Common myeloid progenitor, CD34-positive (primary cell): ENCODE measurements at regions not wholly inside any gene's neighbourhood (a gene's known extent, or its start where the extent isn't known, plus 50 kb on each side); places are given as distances from the start of the nearest gene placed in this dataset.

Source experiments
- CTCF ChIA-PET: fragments of 350-600 bp; sonication (Branson Sonifier 250); formaldehyde crosslinking; loops from one replicate; lab custom pipeline; 2021; ENCODE audit warnings: antibody characterized with exemption; lab: Charles Lee
- POLR2A ChIA-PET: fragments of 350-600 bp; sonication (Branson Sonifier 250); formaldehyde crosslinking; loops from one replicate; lab custom pipeline; 2021; ENCODE audit warnings: antibody characterized with exemption; lab: Charles Lee
- DNase-seq, 3 donors: peaks; one replicate each; pipeline versions ENCODE4 v3.0.0 to v3.0.0-alpha.2; 2013
- H3K27ac ChIP-seq, 2 experiments: 1 replicate in 1 of 2; 2 replicates in 1 of 2; pipeline ENCODE4 v1.7.0; 2013; ENCODE audit warnings: inconsistent platforms in 2 of 2, low read length in 2 of 2, mild to moderate bottlenecking in 2 of 2, low read depth in 1 of 2, moderate library complexity in 1 of 2; ENCODE audit not compliant: severe bottlenecking in 2 of 2, insufficient read depth in 1 of 2, poor library complexity in 1 of 2
- H3K27me3 ChIP-seq, 5 experiments: replicated peaks in 2 of 5; 1 replicate in 3 of 5; 2 replicates in 2 of 5; pipeline versions ENCODE4 v1.6.1 to v1.7.0; 2013; ENCODE audit warnings: low read length in 4 of 5, mild to moderate bottlenecking in 2 of 5, moderate library complexity in 2 of 5, inconsistent platforms in 1 of 5; ENCODE audit not compliant: insufficient read depth in 5 of 5, control insufficient read depth in 4 of 5
- H3K36me3 ChIP-seq, 4 experiments: 1 replicate in 2 of 4; 2 replicates in 2 of 4; pipeline versions ENCODE4 v1.6.1 to v1.7.0; 2013; ENCODE audit warnings: low read length in 3 of 4, control low read depth in 1 of 4, mild to moderate bottlenecking in 1 of 4; ENCODE audit not compliant: control insufficient read depth in 4 of 4, insufficient read depth in 4 of 4
- H3K4me1 ChIP-seq, 4 experiments: 1 replicate in 3 of 4; 2 replicates in 1 of 4; pipeline versions ENCODE4 v1.6.1 to v1.7.1; 2013; ENCODE audit warnings: low read length in 3 of 4, mild to moderate bottlenecking in 3 of 4, control low read depth in 1 of 4, inconsistent platforms in 1 of 4, moderate library complexity in 1 of 4; ENCODE audit not compliant: control insufficient read depth in 4 of 4, insufficient read depth in 4 of 4; ENCODE audit errors: control extremely low read depth in 1 of 4
- H3K4me3 ChIP-seq, 7 experiments: 1 replicate in 4 of 7; 2 replicates in 3 of 7; pipeline versions ENCODE4 v1.5.1 to v1.7.0; 2013; ENCODE audit warnings: mild to moderate bottlenecking in 7 of 7, low read length in 6 of 7, moderate library complexity in 6 of 7, inconsistent platforms in 2 of 7, low read depth in 2 of 7, control low read depth in 1 of 7; ENCODE audit not compliant: insufficient read depth in 4 of 7, control insufficient read depth in 1 of 7; ENCODE audit errors: extremely low read depth in 1 of 7
- H3K9me3 ChIP-seq, 5 experiments: 1 replicate in 4 of 5; 2 replicates in 1 of 5; pipeline versions ENCODE4 v1.6.1 to v1.7.1; 2013; ENCODE audit warnings: low read length in 4 of 5, mild to moderate bottlenecking in 2 of 5, inconsistent platforms in 1 of 5, low read depth in 1 of 5, moderate library complexity in 1 of 5; ENCODE audit not compliant: control insufficient read depth in 4 of 5, insufficient read depth in 2 of 5; ENCODE audit errors: control extremely low read depth in 1 of 5
- WGBS: methylation state at CpG from one replicate; pipeline ENCODE4 v1.1.5; 2013; ENCODE audit not compliant: insufficient coverage; 5-methylcytosine and 5-hydroxymethylcytosine counted together

GRCh38 chr1:195335541-195335940 is 1272.7 kb downstream of the KCNT2 start:
- POLR2A ChIA-PET = no interaction called here
- no peaks in the 10 kb centered on the region for H3K9me3 ChIP-seq
- H3K27me3 ChIP-seq = no peaks in the 10 kb centered on the region
- no peak overlapping the region for H3K4me3 ChIP-seq
- H3K27ac ChIP-seq = no peak overlapping the region
- no peaks in the 10 kb centered on the region for H3K4me1 ChIP-seq
- no peaks in the 10 kb centered on the region for H3K36me3 ChIP-seq
- DNase-seq = no peak
- CTCF ChIA-PET = no interaction called here
- 100% methylated on average over 1 of the region's 4 CpGs for WGBS

DNA sequence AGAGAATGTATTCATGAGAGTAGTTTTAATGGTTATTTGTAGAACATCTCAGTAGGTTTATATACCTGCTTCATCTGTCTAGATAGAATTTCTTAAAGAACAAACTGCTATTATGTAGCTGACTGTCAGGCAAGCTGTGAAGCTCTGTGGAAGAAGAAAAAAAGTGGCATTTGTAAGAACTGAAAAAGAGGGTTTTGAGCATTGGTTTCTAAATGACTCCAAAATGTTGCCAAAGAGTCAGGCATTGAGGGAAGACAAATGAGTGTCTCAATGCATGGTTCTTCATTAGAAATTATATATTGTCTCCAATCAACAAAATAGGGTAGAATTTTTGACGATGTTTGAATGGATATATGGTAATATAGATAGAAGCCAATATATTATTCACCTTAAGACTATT is 1276.1 kb downstream of the KCNT2 start:
- H3K27me3 ChIP-seq = no peaks in the 10 kb centered on the region
- no peak for DNase-seq
- H3K4me3 ChIP-seq = no peak overlapping the region
- ChIA-PET CTCF (no interaction called here), POLR2A (no interaction called here)
- H3K27ac ChIP-seq = no peak overlapping the region
- no peaks in the 10 kb centered on the region for H3K36me3 ChIP-seq
- no peaks in the 10 kb centered on the region for H3K4me1 ChIP-seq
- WGBS = no CpG with 5 or more reads among the region's 1 CpG
- no peaks in the 10 kb centered on the region for H3K9me3 ChIP-seq

DNA sequence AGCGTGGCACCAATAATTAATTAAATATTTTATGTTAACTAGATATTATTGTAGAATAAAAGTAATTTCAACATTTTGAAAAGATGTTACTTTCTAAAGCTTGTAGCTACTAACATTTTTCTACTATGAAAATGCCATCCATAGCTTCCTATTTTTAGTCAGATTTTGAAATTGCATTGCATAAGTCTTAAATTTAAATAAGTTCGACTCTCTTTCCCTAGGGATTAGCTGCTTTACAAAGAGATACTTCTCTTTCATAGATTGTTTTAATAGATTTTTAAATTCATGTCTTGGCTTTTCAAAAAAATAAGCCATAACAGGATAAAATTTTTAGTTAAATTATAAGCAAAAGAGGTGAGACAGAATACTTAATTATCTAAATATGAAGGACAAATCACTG is 1279.6 kb downstream of the KCNT2 start:
- H3K27ac ChIP-seq = no peak overlapping the region
- H3K4me3 ChIP-seq = no peak overlapping the region
- no CpG with 5 or more reads among the region's 2 CpGs for WGBS
- no peaks in the 10 kb centered on the region for H3K27me3 ChIP-seq
- no peaks in the 10 kb centered on the region for H3K9me3 ChIP-seq
- no peaks in the 10 kb centered on the region for H3K36me3 ChIP-seq
- ChIA-PET POLR2A (no interaction called here), CTCF (no interaction called here)
- no peaks in the 10 kb centered on the region for H3K4me1 ChIP-seq
- no peak for DNase-seq

DNA sequence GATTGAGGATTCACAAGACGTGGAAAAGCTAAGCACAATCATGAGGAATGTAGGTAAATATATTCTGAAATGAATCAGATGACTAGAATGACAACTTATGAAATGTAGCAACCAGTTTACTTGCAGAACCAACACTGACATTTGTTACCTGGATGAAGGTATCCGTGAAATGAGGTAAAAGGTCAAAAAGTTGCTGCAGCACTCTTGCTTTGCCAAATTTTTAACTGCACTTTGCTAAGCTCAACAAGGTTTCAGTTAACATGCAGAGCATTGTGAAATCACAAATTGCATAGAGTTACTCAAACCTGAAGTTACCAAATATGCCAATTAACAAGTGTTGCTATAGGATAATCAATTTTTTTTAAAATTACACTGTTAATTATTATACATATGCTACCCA is 1280.1 kb downstream of the KCNT2 start:
- Histone ChIP-seq H3K36me3 (no peaks in the 10 kb centered on the region), H3K4me1 (no peaks in the 10 kb centered on the region), H3K4me3 (no peak overlapping the region), H3K9me3 (no peaks in the 10 kb centered on the region), H3K27ac (no peak overlapping the region), H3K27me3 (no peaks in the 10 kb centered on the region)
- 78% methylated on average over 2 of the region's 2 CpGs for WGBS
- ChIA-PET POLR2A (no interaction called here), CTCF (no interaction called here)
- no peak for DNase-seq

GRCh38 chr1:195327361-195327760 is 1280.9 kb downstream of the KCNT2 start:
- DNase-seq = no peak
- ChIA-PET CTCF (no interaction called here), POLR2A (no interaction called here)
- no peaks in the 10 kb centered on the region for H3K27me3 ChIP-seq
- no peaks in the 10 kb centered on the region for H3K9me3 ChIP-seq
- WGBS = 100% methylated on average over 1 of the region's 1 CpG
- H3K36me3 ChIP-seq = no peaks in the 10 kb centered on the region
- H3K27ac ChIP-seq = no peak overlapping the region
- no peak overlapping the region for H3K4me3 ChIP-seq
- H3K4me1 ChIP-seq = no peaks in the 10 kb centered on the region

DNA sequence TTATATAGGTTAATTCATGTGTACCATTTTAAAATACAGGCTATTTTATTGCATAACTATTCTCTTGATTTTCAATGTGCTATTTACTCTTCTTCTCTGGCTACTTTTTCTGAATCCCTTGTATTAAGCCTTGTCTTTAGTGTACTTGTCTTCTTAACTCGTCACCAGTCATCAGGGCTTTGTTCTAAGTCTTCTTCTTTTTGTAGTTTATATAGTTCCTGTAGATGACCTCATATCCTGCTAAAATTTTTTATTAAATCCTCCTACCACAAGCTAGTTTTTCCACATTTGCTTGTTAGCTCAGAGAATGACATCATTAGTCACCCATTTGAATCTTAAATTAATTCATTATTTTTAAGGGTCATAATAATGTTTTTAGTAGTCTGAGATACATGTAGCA is 1281.9 kb downstream of the KCNT2 start:
- ChIA-PET CTCF (no interaction called here), POLR2A (no interaction called here)
- no CpG with 5 or more reads among the region's 1 CpG for WGBS
- Histone ChIP-seq H3K4me3 (no peak overlapping the region), H3K27ac (no peak overlapping the region), H3K9me3 (no peaks in the 10 kb centered on the region), H3K36me3 (no peaks in the 10 kb centered on the region), H3K27me3 (no peaks in the 10 kb centered on the region), H3K4me1 (no peaks in the 10 kb centered on the region)
- DNase-seq = no peak

DNA sequence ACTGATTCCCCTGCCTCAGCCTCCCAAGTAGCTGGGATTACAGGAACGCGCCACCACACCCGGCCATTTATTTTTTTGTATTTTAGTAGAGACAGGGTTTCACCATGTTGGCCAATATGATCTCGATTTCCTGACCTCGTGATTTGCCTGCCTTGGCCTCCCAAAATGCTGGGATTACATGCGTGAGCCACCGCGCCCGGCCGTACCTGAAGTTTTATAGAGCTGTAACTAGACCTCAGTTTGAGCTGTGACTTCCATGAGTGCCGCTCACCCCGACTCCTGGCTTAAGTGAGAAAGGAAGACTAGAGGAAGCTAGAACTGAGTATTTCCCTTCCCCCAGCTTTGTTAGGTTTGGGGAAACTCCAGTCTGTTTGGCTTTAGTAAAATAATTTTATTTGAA is 1283.1 kb downstream of the KCNT2 start:
- ChIA-PET CTCF (no interaction called here), POLR2A (no interaction called here)
- 94% methylated on average over 8 of the region's 12 CpGs for WGBS
- no peaks in the 10 kb centered on the region for H3K27me3 ChIP-seq
- DNase-seq = no peak
- no peaks in the 10 kb centered on the region for H3K9me3 ChIP-seq
- H3K27ac ChIP-seq = no peak overlapping the region
- H3K4me3 ChIP-seq = no peak overlapping the region
- no peaks in the 10 kb centered on the region for H3K4me1 ChIP-seq
- H3K36me3 ChIP-seq = no peaks in the 10 kb centered on the region
